Inferior parietal cortex (tissue), 1 donor: ENCODE measurements at regions not wholly inside any gene's neighbourhood (a gene's known extent, or its start where the extent isn't known, plus 50 kb on each side); places are given as distances from the start of the nearest gene placed in this dataset.

Experiments used
- DNase-seq: peaks from one replicate; pipeline ENCODE4 v3.0.0-alpha.2; 2016; ENCODE audit errors: extremely low spot score

DNA sequence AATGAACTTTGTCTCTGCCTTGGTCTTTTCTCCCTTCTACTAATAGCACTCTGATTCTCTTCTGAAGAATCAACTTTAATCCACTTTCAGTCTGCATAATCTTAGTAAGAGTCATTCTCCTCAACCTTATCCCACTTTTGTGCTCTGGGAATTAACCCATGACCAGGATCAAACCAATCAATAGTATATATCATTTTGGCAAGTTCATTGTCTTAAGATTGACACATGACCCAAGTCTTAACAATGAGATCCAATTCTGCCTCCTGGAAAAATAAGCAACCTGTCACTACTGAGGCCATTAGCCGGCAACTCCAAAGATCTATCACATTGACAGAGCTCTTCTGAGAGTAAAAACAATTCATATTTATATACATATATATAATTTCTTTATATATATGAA is 1358.4 kb upstream of the ADGRL3 start:
- no peak for DNase-seq

DNA sequence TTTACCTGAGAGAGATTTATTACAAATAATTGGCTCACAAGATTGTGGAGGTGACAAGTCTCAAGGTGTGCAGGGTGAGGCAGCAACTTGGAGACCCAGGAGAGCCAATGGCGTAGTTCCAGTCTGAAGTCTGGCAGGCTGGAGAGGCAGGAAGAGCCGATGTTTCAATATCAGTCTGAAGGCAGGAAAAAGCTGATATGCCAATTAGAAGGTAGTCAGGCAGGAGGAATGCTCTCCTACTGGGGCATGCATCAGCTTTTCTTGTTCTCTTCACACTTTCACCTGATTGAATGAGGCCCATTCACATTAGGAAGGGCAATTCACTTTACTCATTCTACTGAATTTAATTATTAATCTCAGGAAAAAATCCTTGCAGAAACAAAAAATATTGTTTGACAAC is 1351.7 kb upstream of the ADGRL3 start:
- no peak for DNase-seq

DNA sequence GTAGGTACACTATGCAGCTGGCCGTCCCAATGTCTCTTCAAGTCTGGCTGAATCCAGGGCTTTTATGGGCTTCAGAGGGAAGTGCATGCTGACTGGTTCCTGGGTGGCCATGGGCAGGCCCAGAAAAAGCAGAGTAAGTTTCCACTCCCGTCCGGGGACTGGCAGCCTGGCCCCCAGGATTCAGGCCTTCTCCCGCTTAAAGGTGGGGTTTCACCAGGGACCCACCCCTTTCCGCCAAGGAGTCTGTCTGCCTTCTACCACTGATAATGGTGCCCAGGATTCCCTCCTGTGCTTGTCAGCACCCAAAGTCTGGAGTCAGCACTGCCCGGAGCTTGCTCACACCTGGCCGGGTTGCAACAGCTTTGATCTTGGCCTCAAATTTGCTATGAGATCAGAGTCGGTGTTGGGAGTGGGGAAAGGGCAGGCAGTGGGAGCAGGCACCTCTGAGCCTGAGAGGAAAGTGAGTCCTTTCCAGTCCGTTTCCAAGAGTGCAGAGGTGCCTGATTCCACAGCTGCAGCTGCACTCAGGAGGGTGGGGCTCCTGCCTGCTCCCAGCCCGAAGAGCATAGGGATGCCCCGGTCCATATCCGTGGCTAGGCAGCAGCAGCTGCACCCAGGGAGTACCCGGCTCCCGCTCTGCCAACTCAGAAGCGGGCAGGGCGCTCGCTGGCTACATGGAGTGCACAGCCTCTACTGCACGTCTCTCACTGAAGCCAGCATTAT is 1344.3 kb upstream of the ADGRL3 start:
- DNase-seq, result no peak

DNA sequence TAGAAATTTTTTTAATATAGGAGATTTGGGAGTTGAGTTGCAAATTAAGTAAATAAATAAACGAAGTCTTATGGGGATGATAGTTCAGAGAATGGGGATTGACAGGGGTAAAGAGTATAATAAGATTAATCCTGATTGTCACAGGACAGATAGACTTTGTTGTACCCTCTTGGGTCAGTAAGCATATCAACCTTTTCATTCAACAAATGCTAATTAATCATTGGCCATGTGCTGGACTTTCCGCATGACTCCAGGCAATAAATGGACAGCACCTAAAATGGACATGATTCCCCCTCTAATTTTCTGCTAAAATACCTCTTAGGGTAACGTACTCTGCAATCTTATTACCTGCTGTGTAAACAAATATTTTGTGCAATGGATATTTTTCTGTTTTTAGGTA is 1331.1 kb upstream of the ADGRL3 start:
- DNase-seq, result no peak

DNA sequence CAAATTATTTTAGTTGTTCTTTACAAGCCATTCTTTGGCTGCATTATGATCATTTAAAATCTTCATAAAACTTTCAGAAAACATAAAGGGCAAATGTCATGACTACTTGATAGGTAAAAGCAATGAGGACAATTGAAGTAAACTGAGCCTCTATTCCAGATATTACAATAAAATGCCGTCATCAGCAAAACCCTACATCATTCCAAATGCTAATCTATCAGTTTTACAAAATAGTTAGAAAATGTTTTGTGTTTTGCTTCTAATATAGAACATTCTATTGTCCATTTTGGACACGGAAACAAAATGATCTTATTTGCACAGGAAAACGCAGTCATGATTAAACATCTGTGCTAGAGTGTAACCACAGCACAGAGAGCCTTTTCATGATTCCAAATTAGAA is 1330.6 kb upstream of the ADGRL3 start:
- peak; percentile 20 for DNase-seq

DNA sequence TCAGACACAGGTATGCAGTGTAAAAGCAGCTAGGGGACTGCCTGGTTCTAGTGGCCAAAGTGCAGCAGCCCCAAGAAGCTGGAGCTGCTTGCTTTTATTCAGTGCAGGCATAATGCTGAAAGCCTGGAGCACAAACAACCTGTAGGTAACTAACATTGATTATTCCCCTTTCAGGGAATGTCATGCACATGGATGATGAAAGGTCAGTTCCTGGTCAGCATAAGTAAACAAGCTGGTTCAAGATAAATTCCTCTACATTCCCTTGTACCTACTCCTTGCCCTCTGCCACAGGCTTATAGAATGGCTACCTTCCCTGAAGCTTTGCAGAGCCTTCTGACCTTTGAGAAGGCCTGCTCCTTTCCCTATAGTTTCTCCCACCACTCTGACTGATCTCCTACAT is 1318.5 kb upstream of the ADGRL3 start:
- DNase-seq, result no peak

DNA sequence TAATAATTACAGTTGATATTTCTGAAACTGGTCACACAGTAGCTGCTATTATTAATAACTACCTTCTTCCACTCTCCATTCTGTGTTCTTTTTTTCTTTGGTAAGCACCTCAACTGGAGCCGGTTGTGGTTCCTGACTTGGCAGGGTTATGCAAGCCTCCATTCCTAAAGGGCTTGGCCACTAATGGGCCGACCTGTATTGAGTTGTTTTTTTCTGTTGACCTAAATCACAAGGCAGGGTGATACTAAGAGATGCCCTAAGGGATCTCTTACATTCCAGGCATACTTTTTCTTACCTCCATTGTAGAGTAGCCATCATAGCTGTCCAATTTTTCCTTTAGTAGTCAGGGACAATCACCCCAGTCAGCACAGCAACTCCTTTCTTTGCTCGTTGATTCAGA is 1295.8 kb upstream of the ADGRL3 start:
- no peak for DNase-seq

DNA sequence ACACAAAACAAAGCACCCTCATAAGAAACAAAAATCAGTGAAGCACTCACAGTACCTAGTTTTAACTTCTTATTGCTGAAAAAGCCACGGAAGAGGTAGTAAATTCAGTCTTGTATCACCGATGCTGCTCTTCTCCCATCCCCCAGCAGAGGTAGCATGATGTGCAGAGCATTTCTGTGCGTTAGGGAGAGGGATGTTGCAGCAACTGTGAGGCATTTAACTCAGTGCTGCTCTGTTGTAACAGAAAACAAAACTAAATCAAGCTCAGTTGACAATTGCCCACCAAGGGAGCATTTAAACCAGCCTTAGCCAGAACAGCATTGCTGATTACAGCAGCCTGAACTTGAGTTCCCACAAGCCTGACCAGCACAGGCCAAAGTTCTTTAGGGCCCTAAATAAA is 1279.7 kb upstream of the ADGRL3 start:
- no peak for DNase-seq

DNA sequence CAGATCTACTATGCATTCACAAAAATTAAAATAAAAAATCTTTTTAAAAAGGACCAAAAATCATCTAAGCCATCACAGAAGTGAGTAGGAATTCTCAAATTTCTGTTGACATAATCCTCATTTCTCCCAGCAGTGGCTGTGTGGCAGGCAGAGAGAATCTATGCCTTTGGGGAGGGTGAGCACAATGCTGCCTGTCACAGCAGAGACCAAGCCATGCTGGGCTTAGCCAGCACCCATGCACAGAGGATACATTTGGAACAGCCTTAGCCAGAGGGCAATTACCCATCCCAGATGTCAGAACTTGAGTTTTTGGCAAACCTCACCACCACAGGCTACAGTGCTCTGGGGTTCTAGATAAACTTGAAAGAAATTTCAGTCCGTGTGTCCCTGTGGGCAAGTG is 1274.8 kb upstream of the ADGRL3 start:
- DNase-seq, result no peak

DNA sequence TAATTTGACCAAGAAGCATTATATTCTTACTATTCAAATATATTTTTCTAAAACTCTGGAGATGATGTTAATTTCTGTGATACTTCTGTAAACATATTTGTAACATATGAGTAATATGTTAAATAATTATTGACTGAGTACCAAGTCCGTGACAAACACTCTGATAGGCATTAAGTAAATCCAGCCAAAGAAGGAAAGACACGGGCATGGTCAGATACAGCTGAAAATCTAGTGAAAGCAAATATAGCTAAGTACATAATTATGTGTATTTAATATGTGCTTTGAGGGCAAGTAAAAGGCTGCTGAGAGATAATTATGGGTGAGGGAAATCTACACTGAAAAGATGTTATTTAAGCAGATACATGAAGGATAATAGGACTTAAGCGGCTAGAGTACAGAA is 1263.6 kb upstream of the ADGRL3 start:
- DNase-seq, result no peak

DNA sequence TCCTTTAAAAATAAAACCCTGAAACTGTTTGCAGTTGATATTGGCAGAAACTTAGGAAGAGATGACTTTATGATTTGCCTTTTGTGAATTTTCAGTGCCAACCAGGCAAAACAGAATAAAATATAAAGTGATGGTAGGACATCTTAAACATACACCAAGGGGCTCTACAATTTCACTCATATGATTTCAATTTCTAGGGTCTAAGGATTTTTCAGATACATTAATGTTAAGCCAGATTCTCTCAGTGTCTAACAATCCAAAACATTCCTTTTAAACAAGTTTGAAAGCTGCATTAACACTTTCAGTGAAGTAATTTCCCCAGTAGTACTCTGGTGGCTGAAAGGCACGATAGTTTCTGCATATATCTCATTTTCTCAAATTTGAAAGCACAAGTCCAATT is 1262.0 kb upstream of the ADGRL3 start:
- no peak for DNase-seq

DNA sequence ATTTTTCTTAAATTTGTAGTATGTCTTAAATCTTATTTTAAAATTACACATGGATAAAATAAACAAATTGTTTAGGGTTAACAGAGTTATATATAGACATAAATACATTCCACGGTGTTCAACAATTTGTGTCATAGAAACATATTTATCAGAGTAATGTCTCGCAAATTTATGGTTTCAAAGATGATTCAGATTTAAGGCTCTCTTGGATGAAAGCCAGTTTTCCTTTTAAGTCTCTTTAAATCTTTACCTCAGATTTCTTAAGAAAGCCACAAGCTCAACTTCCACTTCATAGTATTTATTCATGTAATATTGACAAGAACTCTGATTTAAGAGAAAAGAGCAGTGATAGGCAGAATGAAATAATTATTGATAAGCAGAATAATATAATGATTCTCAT is 1254.8 kb upstream of the ADGRL3 start:
- no peak for DNase-seq

DNA sequence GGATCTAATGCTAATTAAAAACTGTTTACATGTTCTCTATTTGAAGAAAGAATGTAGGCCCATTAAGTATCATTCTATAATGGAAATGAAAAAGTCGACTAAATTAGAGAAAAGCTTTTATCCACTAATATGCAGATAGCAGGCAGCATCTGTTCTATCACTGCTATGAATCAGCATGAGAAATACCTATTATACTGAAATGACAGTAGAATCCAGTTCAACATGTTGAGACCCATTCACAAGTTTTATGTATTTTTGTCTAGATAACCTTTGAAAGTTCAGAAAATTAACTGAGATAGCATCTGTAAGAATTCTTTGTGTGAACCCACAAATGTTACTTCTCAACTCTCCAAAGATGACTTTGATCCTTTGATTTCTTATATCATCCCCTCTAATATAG is 1254.4 kb upstream of the ADGRL3 start:
- no peak for DNase-seq

DNA sequence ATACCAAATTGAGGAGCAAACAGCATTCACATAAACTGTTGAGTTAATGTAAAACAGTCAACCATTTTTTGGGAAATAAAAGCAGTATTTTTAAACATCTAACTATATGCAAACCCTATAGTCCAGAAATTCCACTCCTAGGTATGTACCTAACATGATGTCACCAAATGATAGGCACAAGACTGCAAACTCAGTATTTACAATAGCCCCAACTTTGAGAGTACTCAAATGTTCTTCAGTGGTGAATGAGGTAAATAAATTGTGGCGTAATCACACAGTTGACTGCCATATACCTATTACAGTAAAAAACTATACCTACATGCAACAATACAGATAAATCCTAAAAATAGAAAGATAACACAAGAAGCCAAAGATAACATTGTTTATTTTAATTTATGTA is 1243.8 kb upstream of the ADGRL3 start:
- DNase-seq, result no peak

DNA sequence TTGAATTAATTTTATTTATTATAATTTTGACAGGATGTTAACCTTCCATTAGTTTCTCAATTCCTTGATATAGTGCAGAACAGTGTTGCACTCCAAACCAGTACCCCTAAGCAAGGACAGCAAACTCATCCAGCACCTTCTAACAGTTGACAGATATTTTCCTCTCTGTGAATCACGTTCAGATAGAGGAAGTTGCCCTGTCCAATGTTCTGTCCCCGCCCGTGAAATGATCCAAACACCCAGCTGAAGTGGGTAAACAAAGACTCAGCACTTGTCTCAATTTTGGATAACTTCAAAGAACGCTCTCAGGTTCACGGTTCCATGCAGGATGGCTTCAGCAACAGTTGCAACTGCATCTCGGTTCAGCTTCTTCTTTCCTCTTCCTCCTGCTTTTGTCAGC is 1240.0 kb upstream of the ADGRL3 start:
- no peak for DNase-seq

DNA sequence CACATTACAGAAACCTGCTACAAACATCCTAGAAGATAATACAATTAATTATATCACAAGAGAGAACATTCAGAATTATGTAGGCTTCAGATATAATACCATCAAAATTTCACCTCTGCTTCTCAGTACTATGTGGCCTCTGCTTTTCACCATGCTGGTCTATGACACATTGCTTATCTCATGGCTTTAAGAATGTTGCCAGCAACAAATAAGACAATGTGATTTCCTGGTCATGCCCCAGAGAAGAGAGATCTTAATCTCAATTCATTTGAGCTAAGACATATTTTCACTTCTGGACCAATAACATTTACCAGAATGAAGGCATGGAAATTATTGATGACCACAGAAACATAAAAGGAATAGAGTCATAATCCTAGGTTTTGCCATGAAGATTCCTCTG is 1233.4 kb upstream of the ADGRL3 start:
- no peak for DNase-seq

DNA sequence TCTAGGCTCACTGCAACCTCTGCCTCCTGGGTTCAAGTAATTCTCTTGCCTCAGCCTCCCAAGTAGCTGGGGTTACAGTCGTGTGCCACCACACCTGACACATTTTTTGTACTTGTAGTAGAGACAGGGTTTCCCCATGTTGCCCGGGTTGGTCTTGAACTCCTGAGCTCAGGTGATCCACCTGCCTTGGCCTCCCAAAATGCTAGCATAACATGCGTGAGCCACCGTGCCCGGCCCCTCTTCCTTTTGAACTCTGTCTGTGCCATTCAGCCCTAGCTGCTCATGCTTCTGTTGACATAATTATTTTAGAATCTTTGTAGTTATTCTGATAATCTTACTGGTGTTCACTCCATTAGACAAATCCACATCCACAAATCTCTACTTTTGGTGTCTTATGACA is 1231.3 kb upstream of the ADGRL3 start:
- no peak for DNase-seq

DNA sequence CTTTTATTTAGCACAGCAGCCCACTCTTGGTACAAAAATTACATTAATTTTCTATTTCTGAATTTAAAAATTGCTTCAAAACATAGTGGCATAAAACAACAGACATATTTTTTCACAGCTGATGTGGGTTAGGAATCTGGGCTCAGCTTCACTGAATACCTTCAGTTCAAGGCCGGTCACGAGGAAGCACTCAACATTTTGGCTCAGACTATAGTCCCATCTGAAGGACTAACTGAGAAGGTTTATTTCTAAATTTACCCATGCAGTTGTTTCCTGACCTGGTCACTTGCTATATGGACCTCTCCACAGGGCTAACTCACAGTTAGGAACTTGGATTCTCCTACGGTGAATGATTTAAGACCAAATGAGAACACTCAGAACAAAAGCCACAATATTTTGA is 1230.2 kb upstream of the ADGRL3 start:
- DNase-seq, result no peak

DNA sequence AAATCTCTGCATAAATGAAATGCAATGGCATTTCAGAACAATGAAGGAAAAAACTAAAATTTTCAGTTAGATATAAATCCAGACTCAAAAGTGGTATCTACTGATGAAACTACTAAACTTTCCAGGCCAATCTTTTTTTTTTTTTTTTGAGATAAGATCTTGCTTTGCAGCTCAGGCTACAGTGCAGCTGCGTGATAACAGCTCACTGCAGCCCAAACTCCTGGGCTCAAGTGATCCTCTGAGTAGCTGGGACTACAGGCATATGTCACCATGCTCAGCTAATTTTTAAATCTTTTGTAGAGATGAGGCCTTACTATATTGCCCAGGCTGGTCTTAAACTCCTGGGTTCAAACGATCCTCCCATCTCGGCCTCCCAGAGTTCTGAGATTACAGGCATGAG is 1228.2 kb upstream of the ADGRL3 start:
- no peak for DNase-seq

DNA sequence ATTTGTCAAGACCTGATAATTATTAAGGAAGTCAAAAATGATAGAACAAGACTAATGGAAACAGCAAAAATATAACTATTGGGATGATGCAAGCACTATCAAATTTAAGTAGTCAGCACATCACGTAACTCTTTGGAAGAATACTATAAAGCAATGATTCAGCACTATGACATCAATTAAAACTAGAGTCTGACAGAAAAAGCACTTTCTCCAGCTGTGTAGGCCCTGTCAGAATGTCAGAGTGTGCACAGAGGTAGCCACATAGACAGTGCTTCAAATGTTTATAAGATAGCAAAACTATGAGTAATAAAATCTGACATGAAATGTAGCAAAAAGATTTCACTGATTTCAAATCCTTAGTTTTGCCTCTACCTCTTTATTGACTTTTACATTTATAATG is 1226.6 kb upstream of the ADGRL3 start:
- DNase-seq, result no peak

DNA sequence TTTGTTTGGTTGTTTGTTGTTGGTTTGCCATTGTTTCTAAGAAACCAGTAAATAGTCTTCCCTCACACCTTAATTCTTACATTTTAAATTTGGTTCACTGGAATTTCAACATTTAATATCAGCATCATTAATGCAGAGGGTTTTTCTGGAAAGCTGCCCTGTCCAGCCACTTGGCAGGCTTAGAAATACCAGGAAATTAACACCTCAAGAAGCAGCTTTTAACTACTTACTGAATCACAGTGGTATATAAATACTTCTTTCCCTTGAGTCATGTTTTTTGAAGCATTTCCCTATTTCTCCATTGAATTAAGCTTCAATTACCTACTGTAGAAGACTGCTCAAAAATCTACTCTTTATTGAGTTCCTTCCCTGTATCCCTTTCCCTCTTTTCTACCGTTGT is 1221.1 kb upstream of the ADGRL3 start:
- DNase-seq, result no peak

DNA sequence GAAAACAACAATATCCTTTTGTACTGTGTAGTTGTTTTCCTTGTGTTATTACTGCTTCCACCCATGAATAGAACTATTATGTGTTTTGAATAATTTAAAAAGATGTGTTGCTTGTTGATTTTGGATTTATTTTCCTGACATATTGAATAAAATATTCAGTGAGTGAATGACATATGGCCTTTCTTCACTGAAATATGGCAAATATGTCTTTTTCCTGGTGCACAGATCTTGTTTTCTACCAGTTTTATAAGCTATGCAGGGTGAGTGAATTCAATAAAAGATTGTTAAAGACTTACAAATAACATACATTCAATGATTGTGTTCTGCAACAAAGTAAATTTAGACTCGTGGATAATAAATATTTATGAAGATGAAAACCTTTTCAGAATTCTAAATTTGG is 1216.3 kb upstream of the ADGRL3 start:
- no peak for DNase-seq

DNA sequence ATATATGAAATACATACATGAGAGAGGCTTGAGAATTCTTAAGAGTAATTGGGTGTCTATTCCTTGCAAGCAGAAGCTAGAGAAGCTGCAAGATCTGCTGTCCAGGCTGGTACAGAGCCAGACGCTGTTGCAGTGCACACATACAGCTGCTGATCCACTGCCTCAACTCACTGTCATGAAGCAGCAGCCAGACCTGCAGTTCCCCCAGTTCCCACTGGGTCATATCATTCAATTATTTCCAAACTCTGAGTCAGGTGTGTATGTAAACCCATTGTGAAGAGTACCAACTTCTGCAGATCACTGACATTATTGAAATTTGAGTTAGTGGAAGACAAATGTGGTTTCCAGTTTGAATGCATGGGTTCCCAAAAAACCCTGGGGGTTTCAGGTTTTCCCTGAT is 1212.8 kb upstream of the ADGRL3 start:
- no peak for DNase-seq

DNA sequence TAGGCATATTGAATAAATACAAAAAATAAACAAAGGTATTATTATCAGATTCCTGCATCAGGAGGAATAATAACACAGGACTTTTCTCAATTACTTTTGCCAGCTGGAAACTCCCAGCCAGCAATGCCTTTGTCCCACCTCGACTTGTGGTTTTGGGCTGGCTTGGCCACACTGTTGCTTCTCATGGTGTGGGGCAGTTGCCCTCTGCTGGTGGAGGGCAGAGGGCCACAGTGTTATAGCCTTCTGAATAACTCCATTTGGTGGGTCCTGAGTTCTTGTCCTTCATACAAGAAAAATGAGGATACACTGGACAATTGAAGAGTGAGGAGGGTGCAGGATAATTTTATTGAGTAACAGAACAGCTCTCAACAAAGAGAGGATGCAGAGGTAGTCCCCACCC is 1206.0 kb upstream of the ADGRL3 start:
- no peak for DNase-seq
